DMS114 treated with DMSO at 0.1 percent for 48 hours (cell line): ENCODE measurements at regions not wholly inside any gene's neighbourhood (a gene's known extent, or its start where the extent isn't known, plus 50 kb on each side); places are given as distances from the start of the nearest gene placed in this dataset.

ENCODE experiments used
- DNase-seq: peaks from one replicate; lab custom pipeline; 2025; ENCODE audit not compliant: unreplicated experiment; lab: John Stamatoyannopoulos, UW

GRCh38 chr5:53326424-53327153, 153.8 kb upstream of the FST start:
- no peak for DNase-seq

DNA sequence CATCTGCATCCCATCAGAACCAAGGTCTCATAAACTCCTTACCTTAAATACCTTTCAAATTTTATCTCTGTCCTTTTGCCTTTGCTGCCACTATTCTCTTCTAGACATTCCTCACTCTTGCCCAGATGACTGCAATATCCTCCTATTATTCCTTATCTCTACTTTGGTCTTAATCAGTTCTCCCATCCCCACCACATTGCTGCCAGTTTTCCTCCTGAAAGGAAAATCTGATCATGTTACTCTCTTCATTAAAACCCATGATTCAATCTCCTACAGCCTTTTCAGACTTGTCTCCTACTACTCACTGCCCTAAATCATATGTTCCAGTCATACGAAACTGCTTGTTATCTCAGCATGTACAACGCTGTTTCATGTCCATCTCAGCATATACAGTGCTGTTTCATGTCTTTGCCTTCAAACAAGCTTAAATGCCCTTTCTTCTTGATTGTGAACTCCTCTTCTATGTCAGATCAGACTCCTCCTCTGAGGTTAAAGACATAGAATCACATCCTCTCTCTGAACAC, 152.6 kb upstream of the FST start:
- DNase-seq: no peak

DNA sequence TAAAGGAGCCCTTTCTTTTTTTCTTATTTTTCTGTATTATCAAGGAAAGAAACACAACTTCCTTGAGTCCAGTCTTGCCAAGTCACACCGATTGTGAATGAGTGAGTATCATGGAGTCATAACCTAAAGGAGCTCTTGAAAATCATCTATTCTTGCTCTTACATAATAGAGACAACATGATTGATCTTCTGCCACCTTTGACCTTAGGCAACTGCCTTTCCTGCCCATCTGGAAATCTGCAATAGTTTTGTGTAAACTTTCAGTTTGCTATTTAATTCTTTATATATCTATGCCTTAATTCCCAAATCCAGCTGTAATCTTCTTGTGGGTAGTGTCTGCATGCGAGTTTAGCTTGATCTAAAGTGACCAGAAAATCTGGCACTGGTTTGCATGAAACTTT, 149.9 kb upstream of the FST start:
- no peak for DNase-seq

GRCh38 chr5:53331463-53331862, 149.0 kb upstream of the FST start:
- no peak for DNase-seq

DNA sequence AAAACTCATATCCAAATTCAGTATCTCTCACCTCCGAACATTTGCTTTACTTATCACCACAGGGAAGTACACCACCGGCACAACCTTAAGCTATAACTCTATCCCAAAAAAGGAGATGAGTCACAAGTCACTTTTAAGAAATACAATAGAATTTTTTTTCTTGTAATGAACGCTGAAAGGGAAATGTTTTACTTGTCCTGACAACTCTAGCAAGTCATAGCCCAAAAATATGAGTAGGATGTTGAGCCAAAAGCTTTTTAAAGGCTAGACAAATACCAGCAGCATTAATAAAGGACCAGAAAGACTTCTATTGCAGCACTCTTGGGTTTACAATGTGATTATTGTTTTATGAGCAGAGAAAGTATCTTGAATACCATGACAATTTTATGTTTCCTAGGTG, 147.3 kb upstream of the FST start:
- DNase-seq: no peak

- DNase-seq: no peak
These were observed 145.9 kb upstream of the FST start for GRCh38 chr5:53334431-53334941.

- DNase-seq: no peak
These were observed 145.3 kb upstream of the FST start for GRCh38 chr5:53335115-53335514.

DNA sequence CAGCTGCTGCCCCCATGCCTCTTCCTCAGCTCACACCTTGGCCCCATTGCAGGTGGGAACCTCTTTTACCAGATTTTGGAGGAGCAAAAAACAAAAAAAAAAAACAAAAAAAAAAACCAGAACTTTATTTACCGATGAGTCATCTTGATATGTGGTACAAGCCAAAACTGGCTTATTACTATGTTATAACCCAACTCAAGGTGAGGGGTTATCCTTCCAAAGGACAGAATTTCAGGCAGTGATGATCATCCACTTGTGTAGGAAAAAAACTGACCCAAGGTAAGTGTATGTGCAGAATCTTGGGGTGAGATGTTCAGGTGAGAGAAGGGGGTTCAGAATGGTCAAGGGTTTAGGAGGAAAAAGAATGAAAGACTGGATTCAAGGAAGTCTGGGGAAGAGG, 142.6 kb upstream of the FST start:
- no peak for DNase-seq

DNA sequence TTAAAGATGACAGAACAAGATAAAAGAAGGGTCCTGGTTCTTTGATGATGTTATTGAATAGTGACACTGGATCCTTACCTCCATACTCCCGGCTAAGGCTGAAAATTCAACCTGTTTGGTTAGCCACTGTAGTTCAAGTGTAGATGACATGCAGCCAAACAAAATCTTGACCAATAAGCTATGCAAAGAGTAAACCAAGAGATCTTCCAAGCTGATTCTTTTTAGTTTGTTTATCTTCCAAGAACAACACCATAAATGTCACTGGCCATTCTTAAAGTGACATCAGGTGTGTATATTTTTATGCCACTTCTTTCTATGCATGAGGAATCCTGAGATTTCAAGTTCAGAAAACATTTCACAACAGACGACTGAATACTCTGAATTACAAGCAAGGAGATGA, 141.5 kb upstream of the FST start:
- no peak for DNase-seq

- no peak for DNase-seq
These were observed 140.4 kb upstream of the FST start for GRCh38 chr5:53339962-53340540.

DNA sequence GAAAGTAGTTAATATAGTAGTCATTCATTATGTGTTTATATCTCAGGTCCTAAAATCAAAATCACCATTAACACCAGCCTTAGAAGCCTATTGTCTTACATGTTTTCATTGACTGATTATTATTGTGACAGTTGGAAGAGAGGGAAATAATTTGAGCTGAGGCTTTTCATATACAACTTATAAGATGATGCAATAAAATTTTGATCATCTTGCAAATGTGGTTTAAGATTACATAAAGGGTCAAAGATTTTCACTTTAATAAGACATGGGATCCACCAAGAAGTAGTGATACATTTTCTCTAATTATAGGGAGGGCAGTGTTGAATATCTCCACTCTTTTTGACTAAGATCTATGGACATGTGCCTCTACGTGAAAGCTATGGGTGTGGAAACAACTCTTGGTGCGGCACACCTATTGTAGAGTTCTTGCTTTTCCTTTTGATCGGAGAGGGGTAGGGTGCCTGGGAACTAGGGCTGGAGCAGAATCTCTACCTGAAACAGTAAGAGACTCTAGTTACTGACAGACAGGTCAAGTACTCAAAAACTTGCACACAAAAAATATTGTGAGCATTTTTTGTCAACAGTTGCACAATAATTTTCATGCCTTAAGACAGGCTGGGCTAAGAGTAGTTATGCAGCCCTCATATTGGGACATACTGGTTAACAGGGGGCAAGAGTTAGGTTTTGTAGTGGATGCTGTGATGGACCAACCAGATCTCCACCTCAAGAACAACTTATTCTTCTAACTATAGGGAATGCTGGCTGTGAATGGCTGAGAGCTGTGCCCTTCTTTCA, 139.3 kb upstream of the FST start:
- no peak for DNase-seq

- no peak for DNase-seq
These were observed 138.2 kb upstream of the FST start for GRCh38 chr5:53342236-53342635.

DNA sequence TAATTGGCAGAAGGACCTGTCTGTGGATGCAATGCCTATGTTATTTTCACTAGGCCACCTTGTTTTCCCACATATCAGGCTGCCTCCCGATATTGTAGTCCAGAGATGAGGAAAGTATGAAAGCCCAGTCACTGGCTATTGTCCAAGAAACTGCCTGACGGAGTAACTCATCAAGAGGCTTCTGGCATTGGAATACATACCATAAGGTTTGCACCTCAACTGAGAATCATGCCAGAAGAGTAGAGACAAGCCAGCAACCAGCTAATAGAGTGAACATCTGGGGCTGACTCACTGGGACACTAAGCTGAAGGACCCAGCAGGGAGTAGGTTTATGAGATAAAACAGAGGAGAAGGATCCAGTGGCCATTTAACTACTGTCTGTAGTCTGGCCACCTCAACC, 137.2 kb upstream of the FST start:
- DNase-seq: no peak

DNA sequence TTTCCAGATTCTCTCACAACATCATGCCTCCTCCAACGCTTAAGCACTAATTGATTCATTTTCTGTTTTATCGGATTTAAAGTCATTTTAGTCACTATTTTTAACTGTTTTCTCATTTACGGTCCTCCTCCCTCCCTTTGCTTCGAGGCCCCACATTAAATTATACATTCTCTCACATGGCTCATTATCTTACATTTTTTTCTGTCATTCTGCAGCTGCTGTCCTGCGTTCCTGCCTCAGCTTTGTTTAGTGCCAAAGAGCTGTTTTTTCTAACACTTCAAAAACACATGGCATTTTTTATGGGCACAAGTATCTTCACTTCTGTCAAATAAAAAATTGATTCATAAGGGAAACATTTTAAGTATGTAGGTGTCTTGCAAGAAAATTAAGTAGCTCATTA, 130.1 kb upstream of the FST start:
- DNase-seq: no peak

GRCh38 chr5:53350991-53351770, 129.2 kb upstream of the FST start:
- DNase-seq: no peak

GRCh38 chr5:53355316-53355715, 125.1 kb upstream of the FST start:
- no peak for DNase-seq

DNA sequence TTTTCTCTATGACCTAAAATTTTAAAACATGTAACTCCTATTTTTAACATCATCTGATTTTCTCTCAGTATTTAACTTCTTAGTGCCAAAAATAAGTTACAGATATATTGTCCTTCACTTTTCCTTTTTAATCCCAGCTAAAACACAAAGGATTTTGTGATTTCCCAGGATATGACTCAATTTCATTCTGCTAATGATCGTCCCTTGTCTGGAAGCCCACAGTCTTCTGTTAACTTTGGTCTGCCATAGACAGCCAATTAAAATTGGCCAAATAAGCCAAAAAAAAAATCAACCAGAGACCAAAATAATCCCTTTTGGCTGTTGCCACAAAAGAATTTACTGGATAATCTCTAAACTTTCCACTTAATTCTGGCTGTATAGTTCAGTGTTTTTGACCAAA, 124.5 kb upstream of the FST start:
- DNase-seq: no peak

GRCh38 chr5:53357439-53357838, 123.0 kb upstream of the FST start:
- no peak for DNase-seq

GRCh38 chr5:53358794-53359193, 121.6 kb upstream of the FST start:
- no peak for DNase-seq

- no peak for DNase-seq
These were observed 120.4 kb upstream of the FST start for GRCh38 chr5:53359916-53360517.

DNA sequence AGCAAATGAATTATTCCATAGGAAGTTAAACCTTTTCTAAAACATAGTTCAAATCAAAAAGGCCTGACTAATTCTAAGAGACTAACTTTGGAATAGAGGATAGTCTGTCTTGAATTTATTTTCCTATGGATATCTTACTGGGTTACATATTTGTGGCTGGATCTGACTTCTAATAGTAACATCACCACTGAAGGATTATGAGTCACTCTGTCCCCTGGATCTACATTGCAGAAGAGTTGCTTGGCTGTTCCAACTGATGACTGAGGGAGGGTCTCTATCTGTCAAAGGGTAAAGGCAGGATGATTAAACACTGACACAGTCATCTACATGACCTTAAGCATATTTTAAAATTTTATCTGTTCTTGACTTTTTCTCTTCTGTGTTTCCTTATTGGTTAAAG, 119.6 kb upstream of the FST start:
- no peak for DNase-seq
